HL-60 (cell line): ENCODE measurements at regions not wholly inside any gene's neighbourhood (a gene's known extent, or its start where the extent isn't known, plus 50 kb on each side); places are given as distances from the start of the nearest gene placed in this dataset.

Experiments
- GABPA ChIP-seq: IDR thresholded peaks from 2 replicates; pipeline ENCODE4 v1.6.1; 2012; ENCODE audit warnings: low read depth
- POLR2AphosphoS5 ChIP-seq: IDR thresholded peaks from 2 replicates; pipeline ENCODE4 v1.6.1; 2012; ENCODE audit warnings: low read depth
- SPI1 ChIP-seq: IDR thresholded peaks from 2 replicates; pipeline ENCODE4 v1.6.1; 2012; ENCODE audit warnings: low read depth, mild to moderate bottlenecking, borderline replicate concordance
- TF ChIP-seq, protein P1 (sequence below): IDR thresholded peaks from one replicate; pipeline ENCODE4 v1.5.1; 2011; ENCODE audit warnings: low read length, control low read depth, inconsistent platforms; ENCODE audit not compliant: insufficient read depth
- TF ChIP-seq, protein P2 (sequence below): IDR thresholded peaks from 2 replicates; pipeline ENCODE4 v1.6.1; 2012; ENCODE audit warnings: low read depth; ENCODE audit not compliant: insufficient replicate concordance

- TF ChIP-seq, protein P1, sequence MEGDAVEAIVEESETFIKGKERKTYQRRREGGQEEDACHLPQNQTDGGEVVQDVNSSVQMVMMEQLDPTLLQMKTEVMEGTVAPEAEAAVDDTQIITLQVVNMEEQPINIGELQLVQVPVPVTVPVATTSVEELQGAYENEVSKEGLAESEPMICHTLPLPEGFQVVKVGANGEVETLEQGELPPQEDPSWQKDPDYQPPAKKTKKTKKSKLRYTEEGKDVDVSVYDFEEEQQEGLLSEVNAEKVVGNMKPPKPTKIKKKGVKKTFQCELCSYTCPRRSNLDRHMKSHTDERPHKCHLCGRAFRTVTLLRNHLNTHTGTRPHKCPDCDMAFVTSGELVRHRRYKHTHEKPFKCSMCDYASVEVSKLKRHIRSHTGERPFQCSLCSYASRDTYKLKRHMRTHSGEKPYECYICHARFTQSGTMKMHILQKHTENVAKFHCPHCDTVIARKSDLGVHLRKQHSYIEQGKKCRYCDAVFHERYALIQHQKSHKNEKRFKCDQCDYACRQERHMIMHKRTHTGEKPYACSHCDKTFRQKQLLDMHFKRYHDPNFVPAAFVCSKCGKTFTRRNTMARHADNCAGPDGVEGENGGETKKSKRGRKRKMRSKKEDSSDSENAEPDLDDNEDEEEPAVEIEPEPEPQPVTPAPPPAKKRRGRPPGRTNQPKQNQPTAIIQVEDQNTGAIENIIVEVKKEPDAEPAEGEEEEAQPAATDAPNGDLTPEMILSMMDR: no peak
- no peak for TF ChIP-seq POLR2AphosphoS5
- TF ChIP-seq SPI1: no peak
- TF ChIP-seq, protein P2, sequence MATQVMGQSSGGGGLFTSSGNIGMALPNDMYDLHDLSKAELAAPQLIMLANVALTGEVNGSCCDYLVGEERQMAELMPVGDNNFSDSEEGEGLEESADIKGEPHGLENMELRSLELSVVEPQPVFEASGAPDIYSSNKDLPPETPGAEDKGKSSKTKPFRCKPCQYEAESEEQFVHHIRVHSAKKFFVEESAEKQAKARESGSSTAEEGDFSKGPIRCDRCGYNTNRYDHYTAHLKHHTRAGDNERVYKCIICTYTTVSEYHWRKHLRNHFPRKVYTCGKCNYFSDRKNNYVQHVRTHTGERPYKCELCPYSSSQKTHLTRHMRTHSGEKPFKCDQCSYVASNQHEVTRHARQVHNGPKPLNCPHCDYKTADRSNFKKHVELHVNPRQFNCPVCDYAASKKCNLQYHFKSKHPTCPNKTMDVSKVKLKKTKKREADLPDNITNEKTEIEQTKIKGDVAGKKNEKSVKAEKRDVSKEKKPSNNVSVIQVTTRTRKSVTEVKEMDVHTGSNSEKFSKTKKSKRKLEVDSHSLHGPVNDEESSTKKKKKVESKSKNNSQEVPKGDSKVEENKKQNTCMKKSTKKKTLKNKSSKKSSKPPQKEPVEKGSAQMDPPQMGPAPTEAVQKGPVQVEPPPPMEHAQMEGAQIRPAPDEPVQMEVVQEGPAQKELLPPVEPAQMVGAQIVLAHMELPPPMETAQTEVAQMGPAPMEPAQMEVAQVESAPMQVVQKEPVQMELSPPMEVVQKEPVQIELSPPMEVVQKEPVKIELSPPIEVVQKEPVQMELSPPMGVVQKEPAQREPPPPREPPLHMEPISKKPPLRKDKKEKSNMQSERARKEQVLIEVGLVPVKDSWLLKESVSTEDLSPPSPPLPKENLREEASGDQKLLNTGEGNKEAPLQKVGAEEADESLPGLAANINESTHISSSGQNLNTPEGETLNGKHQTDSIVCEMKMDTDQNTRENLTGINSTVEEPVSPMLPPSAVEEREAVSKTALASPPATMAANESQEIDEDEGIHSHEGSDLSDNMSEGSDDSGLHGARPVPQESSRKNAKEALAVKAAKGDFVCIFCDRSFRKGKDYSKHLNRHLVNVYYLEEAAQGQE: no peak
- no peak for TF ChIP-seq GABPA
Measured at GRCh38 chr3:36302626-36303025, 77.7 kb upstream of the STAC start.
